Motor neuron (in vitro differentiated cells): ENCODE measurements at regions not wholly inside any gene's neighbourhood (a gene's known extent, or its start where the extent isn't known, plus 50 kb on each side); places are given as distances from the start of the nearest gene placed in this dataset.
"Not testable (repeated sequence)": the region's sequence is repeated elsewhere in the genome, so short reads cannot be mapped to it uniquely, and the experiment has no call there.

Experiments
- ATAC-seq, 8 experiments: fragments of 200-7000 bp; cut with Tn5 transposase; replicated peaks in 6 of 8; 2 replicates each; pipeline ENCODE4 v1.8.0; 2021; ENCODE audit warnings: mild to moderate bottlenecking in 8 of 8, moderate library complexity in 8 of 8
- H3K27ac ChIP-seq, 2 donors: fragments of 250-450 bp; sonication (Bioruptor Pico); 2 replicates each; pipeline ENCODE4 v1.9.0; 2021; ENCODE audit warnings: antibody characterized with exemption in 2 of 2, mild to moderate bottlenecking in 2 of 2, moderate library complexity in 1 of 2
- H3K4me1 ChIP-seq, 2 donors: fragments of 250-450 bp; sonication (Bioruptor Pico); replicated peaks in 1 of 2; 2 replicates each; pipeline ENCODE4 v1.6.1; 2021; ENCODE audit warnings: antibody characterized with exemption in 2 of 2, mild to moderate bottlenecking in 2 of 2, moderate library complexity in 1 of 2
- H3K4me3 ChIP-seq, 5 donors: fragments of 250-450 bp; sonication (Bioruptor Pico); 2 replicates each; pipeline ENCODE4 v1.9.0; 2021; ENCODE audit warnings: antibody characterized with exemption in 5 of 5, mild to moderate bottlenecking in 5 of 5, moderate library complexity in 4 of 5
- WGBS, 10 experiments: fragments of 450-650 bp; shearing (Covaris generic); methylation state at CpG; one replicate each; pipeline ENCODE4 v1.0.0; 2022; 5-methylcytosine and 5-hydroxymethylcytosine counted together
- in situ Hi-C, 9 experiments: fragments of 400-800 bp; cut with MboI; loops; one replicate each; pipeline ENCODE4 v1.15.0; 2021; ENCODE audit warnings: low sequenced_read_pairs in 9 of 9, low pct_unique_long_range_greater_than_20kb in 2 of 9; ENCODE audit not compliant: unreplicated experiment in 9 of 9

- in situ Hi-C loops, H3K4me3 ChIP-seq, ATAC-seq, H3K27ac ChIP-seq: not testable (repeated sequence)
- 83 to 100% (median 100%) methylated on average over 1 of the region's 1 CpG; no CpG with 5 or more reads in 7 of the 10 experiments for WGBS, 10 experiments
- peaks cover 9 to 16% of the 10 kb centered on the region in 2 donors for H3K4me1 ChIP-seq
Observed at GRCh38 chr7:26424319-26424718, 132.7 kb downstream of the SNX10 start.

- no peak overlapping the region for H3K27ac ChIP-seq
- H3K4me3 ChIP-seq = no peak overlapping the region
- WGBS, 10 experiments = 17 to 100% (median 60%) methylated on average over 1 of the region's 1 CpG; no CpG with 5 or more reads in 1 of the 10 experiments
- peaks cover 2 to 5% of the 10 kb centered on the region in 2 donors for H3K4me1 ChIP-seq
- peak in 1 of 8 experiments; percentile 44 for ATAC-seq
- in situ Hi-C loops = no loop called here
Observed at GRCh38 chr7:26425655-26426054, 134.0 kb downstream of the SNX10 start.

GRCh38 chr7:26426096-26426495 lies 134.4 kb downstream of the SNX10 start:
- WGBS, 10 experiments = 40 to 75% (median 62%) methylated on average over 1 to 5 of the region's 5 CpGs; no CpG with 5 or more reads in 4 of the 10 experiments
- Histone ChIP-seq H3K4me1 (peaks cover 0 to 1% of the 10 kb centered on the region in 2 donors), H3K27ac (no peak overlapping the region), H3K4me3 (no peak overlapping the region)
- no peak for ATAC-seq
- in situ Hi-C loops = no loop called here

GRCh38 chr7:26428571-26428970 lies 136.9 kb downstream of the SNX10 start:
- no peak for ATAC-seq
- Histone ChIP-seq H3K27ac (no peak overlapping the region), H3K4me1 (no peaks in the 10 kb centered on the region), H3K4me3 (no peak overlapping the region)
- WGBS, 10 experiments = 20 to 100% (median 83%) methylated on average over 1 to 3 of the region's 3 CpGs; no CpG with 5 or more reads in 3 of the 10 experiments
- in situ Hi-C loops = no loop called here

GRCh38 chr7:26429168-26429567 lies 137.5 kb downstream of the SNX10 start:
- no peak overlapping the region for H3K27ac ChIP-seq
- in situ Hi-C loops = no loop called here
- H3K4me3 ChIP-seq = no peak overlapping the region
- WGBS, 10 experiments = 44 to 97% (median 70%) methylated on average over 1 to 5 of the region's 5 CpGs; no CpG with 5 or more reads in 1 of the 10 experiments
- no peaks in the 10 kb centered on the region for H3K4me1 ChIP-seq
- ATAC-seq = no peak

GRCh38 chr7:26434974-26435373 lies 143.3 kb downstream of the SNX10 start:
- H3K27ac ChIP-seq = no peak overlapping the region
- H3K4me1 ChIP-seq = peaks cover 29 to 33% of the 10 kb centered on the region in 2 donors
- in situ Hi-C loops = no loop called here
- 50 to 100% (median 83%) methylated on average over 1 to 3 of the region's 3 CpGs; no CpG with 5 or more reads in 1 of the 10 experiments for WGBS, 10 experiments
- ATAC-seq = no peak
- no peak overlapping the region for H3K4me3 ChIP-seq

GRCh38 chr7:26437003-26437532 lies 145.4 kb downstream of the SNX10 start:
- ATAC-seq = peak in 1 of 8 experiments; percentile 51
- 57 to 100% (median 83%) methylated on average over 1 to 4 of the region's 4 CpGs for WGBS, 10 experiments
- in situ Hi-C loops = no loop called here
- no peak overlapping the region for H3K4me3 ChIP-seq
- peaks cover 50 to 54% of the 10 kb centered on the region in 2 donors for H3K4me1 ChIP-seq
- no peak overlapping the region for H3K27ac ChIP-seq

GRCh38 chr7:26438078-26438477 lies 146.4 kb downstream of the SNX10 start:
- 20 to 100% (median 65%) methylated on average over 1 of the region's 1 CpG; no CpG with 5 or more reads in 4 of the 10 experiments for WGBS, 10 experiments
- no peak for ATAC-seq

GRCh38 chr7:26439521-26440232 lies 148.0 kb downstream of the SNX10 start:
- Histone ChIP-seq H3K27ac (peak overlapping the region; percentile 87 to 91), H3K4me1 (peaks cover 51 to 67% of the 10 kb centered on the region in 2 donors), H3K4me3 (no peak overlapping the region)
- 0 to 89% (median 28%) methylated on average over 1 to 7 of the region's 7 CpGs; no CpG with 5 or more reads in 1 of the 10 experiments for WGBS, 10 experiments
- ATAC-seq = peak in 5 of 8 experiments; percentile 66 to 86 (median 82)
- in situ Hi-C loops = no loop called here

More at GRCh38 chr7:26438078-26438477, 146.4 kb downstream of the SNX10 start:
- no peak overlapping the region for H3K4me3 ChIP-seq
- peaks cover 51 to 62% of the 10 kb centered on the region in 2 donors for H3K4me1 ChIP-seq
- in situ Hi-C loops = no loop called here
- H3K27ac ChIP-seq = no peak overlapping the region

GRCh38 chr7:26440233-26441001 lies 148.8 kb downstream of the SNX10 start:
- Histone ChIP-seq H3K27ac (peak overlapping the region; percentile 87 to 91), H3K4me1 (peaks cover 51 to 70% of the 10 kb centered on the region in 2 donors), H3K4me3 (peak overlapping the region in 1 of 5 donors; percentile 9)
- in situ Hi-C loops = no loop called here
- 8 to 54% (median 37%) methylated on average over 2 to 6 of the region's 7 CpGs; no CpG with 5 or more reads in 2 of the 10 experiments for WGBS, 10 experiments
- peak in 4 of 8 experiments; percentile 35 to 42 (median 37) for ATAC-seq

- H3K4me1 ChIP-seq = peaks cover 51 to 70% of the 10 kb centered on the region in 2 donors
- WGBS, 10 experiments = 0 to 84% (median 23%) methylated on average over 2 to 5 of the region's 13 CpGs; no CpG with 5 or more reads in 2 of the 10 experiments
- in situ Hi-C loops = no loop called here
- H3K27ac ChIP-seq = peak overlapping the region; percentile 87 to 91
- peak overlapping the region in 1 of 5 donors; percentile 9 for H3K4me3 ChIP-seq
- peak in 5 of 8 experiments; percentile 55 to 70 (median 58) for ATAC-seq
Observed at GRCh38 chr7:26441002-26441521, 149.4 kb downstream of the SNX10 start.

GRCh38 chr7:26441611-26442277 lies 150.1 kb downstream of the SNX10 start:
- peak in 5 of 8 experiments; percentile 13 to 39 (median 31) for ATAC-seq
- in situ Hi-C loops = no loop called here
- H3K4me3 ChIP-seq = no peak overlapping the region
- H3K27ac ChIP-seq = peak overlapping the region; percentile 87 to 91
- WGBS, 10 experiments = 13 to 91% (median 41%) methylated on average over 1 to 6 of the region's 7 CpGs
- peaks cover 51 to 70% of the 10 kb centered on the region in 2 donors for H3K4me1 ChIP-seq
